Activated naive CD4-positive, alpha-beta T cell treated with anti-CD3 and anti-CD28 coated beads, Interleukin-2, amount 50 U/mL, for 24 hours (primary cell): ENCODE measurements at regions not wholly inside any gene's neighbourhood (a gene's known extent, or its start where the extent isn't known, plus 50 kb on each side); places are given as distances from the start of the nearest gene placed in this dataset.
A peak's percentile ranks its signal among the peaks of the same experiment; 100 is the strongest.
"Not testable (repeated sequence)": the region's sequence is repeated elsewhere in the genome, so short reads cannot be mapped to it uniquely, and the experiment has no call there.

Experiments
- H3K27ac Mint-ChIP-seq: one replicate; pipeline ENCODE4 v1.8.0; 2021; ENCODE audit warnings: mild to moderate bottlenecking, mixed read lengths
- H3K27me3 Mint-ChIP-seq: one replicate; pipeline ENCODE4 v1.8.0; 2021; ENCODE audit warnings: mixed read lengths
- H3K36me3 Mint-ChIP-seq: one replicate; pipeline ENCODE4 v1.8.0; 2021; ENCODE audit warnings: mixed read lengths
- H3K4me1 Mint-ChIP-seq: one replicate; pipeline ENCODE4 v1.8.0; 2021; ENCODE audit warnings: mixed read lengths
- H3K4me3 Mint-ChIP-seq: one replicate; pipeline ENCODE4 v1.8.0; 2021; ENCODE audit warnings: mild to moderate bottlenecking, mixed read lengths
- H3K9me3 Mint-ChIP-seq: one replicate; pipeline ENCODE4 v1.8.0; 2021; ENCODE audit warnings: mixed read lengths

- Mint-ChIP-seq H3K36me3 (no peaks in the 10 kb centered on the region), H3K27ac (no peak overlapping the region), H3K9me3 (no peaks in the 10 kb centered on the region), H3K4me1 (no peaks in the 10 kb centered on the region), H3K4me3 (no peak overlapping the region), H3K27me3 (no peaks in the 10 kb centered on the region)
Observed at GRCh38 chr2:20120569-20121416, 69.4 kb upstream of the LAPTM4A start.

- Mint-ChIP-seq H3K36me3 (no peaks in the 10 kb centered on the region), H3K27ac (no peak overlapping the region), H3K4me3 (no peak overlapping the region), H3K4me1 (no peaks in the 10 kb centered on the region), H3K9me3 (no peaks in the 10 kb centered on the region), H3K27me3 (no peaks in the 10 kb centered on the region)
Observed at GRCh38 chr2:20118051-20118450, 66.6 kb upstream of the LAPTM4A start.

GRCh38 chr2:20115902-20116301 lies 64.5 kb upstream of the LAPTM4A start:
- Mint-ChIP-seq H3K36me3 (no peaks in the 10 kb centered on the region), H3K4me3 (no peak overlapping the region), H3K27ac (no peak overlapping the region), H3K4me1 (no peaks in the 10 kb centered on the region), H3K27me3 (no peaks in the 10 kb centered on the region), H3K9me3 (no peaks in the 10 kb centered on the region)

- H3K4me1 Mint-ChIP-seq: no peaks in the 10 kb centered on the region
- H3K4me3 Mint-ChIP-seq: no peak overlapping the region
- no peaks in the 10 kb centered on the region for H3K9me3 Mint-ChIP-seq
- H3K36me3 Mint-ChIP-seq: no peaks in the 10 kb centered on the region
- H3K27me3 Mint-ChIP-seq: no peaks in the 10 kb centered on the region
- no peak overlapping the region for H3K27ac Mint-ChIP-seq
Observed at GRCh38 chr2:20115374-20115773, 63.9 kb upstream of the LAPTM4A start.

GRCh38 chr2:20113986-20114938 lies 62.8 kb upstream of the LAPTM4A start:
- no peak overlapping the region for H3K4me3 Mint-ChIP-seq
- no peaks in the 10 kb centered on the region for H3K4me1 Mint-ChIP-seq
- H3K9me3 Mint-ChIP-seq: no peaks in the 10 kb centered on the region
- peaks cover 2% of the 10 kb centered on the region for H3K27me3 Mint-ChIP-seq
- no peaks in the 10 kb centered on the region for H3K36me3 Mint-ChIP-seq
- no peak overlapping the region for H3K27ac Mint-ChIP-seq

GRCh38 chr2:20113004-20113796 lies 61.8 kb upstream of the LAPTM4A start:
- no peaks in the 10 kb centered on the region for H3K36me3 Mint-ChIP-seq
- peaks cover 2% of the 10 kb centered on the region for H3K27me3 Mint-ChIP-seq
- no peak overlapping the region for H3K27ac Mint-ChIP-seq
- no peaks in the 10 kb centered on the region for H3K4me1 Mint-ChIP-seq
- H3K9me3 Mint-ChIP-seq: no peaks in the 10 kb centered on the region
- no peak overlapping the region for H3K4me3 Mint-ChIP-seq

- not testable (repeated sequence) for H3K9me3 Mint-ChIP-seq, H3K4me3 Mint-ChIP-seq, H3K36me3 Mint-ChIP-seq, H3K27me3 Mint-ChIP-seq, H3K4me1 Mint-ChIP-seq, H3K27ac Mint-ChIP-seq
Observed at GRCh38 chr2:20112361-20112760, 60.9 kb upstream of the LAPTM4A start.

GRCh38 chr2:20111311-20112131 lies 60.1 kb upstream of the LAPTM4A start:
- Mint-ChIP-seq H3K4me3 (no peak overlapping the region), H3K27me3 (peaks cover 6% of the 10 kb centered on the region), H3K27ac (no peak overlapping the region), H3K9me3 (no peaks in the 10 kb centered on the region), H3K36me3 (no peaks in the 10 kb centered on the region), H3K4me1 (peaks cover 4% of the 10 kb centered on the region)

GRCh38 chr2:20110876-20111275 lies 59.4 kb upstream of the LAPTM4A start:
- Mint-ChIP-seq H3K36me3 (no peaks in the 10 kb centered on the region), H3K4me3 (no peak overlapping the region), H3K27ac (no peak overlapping the region)

GRCh38 chr2:20110383-20110782 lies 59.0 kb upstream of the LAPTM4A start:
- peaks cover 9% of the 10 kb centered on the region for H3K27me3 Mint-ChIP-seq
- H3K9me3 Mint-ChIP-seq: no peaks in the 10 kb centered on the region
- H3K4me3 Mint-ChIP-seq: no peak overlapping the region
- no peak overlapping the region for H3K27ac Mint-ChIP-seq
- no peaks in the 10 kb centered on the region for H3K36me3 Mint-ChIP-seq
- peaks cover 4% of the 10 kb centered on the region for H3K4me1 Mint-ChIP-seq

More at GRCh38 chr2:20110876-20111275, 59.4 kb upstream of the LAPTM4A start:
- peaks cover 9% of the 10 kb centered on the region for H3K27me3 Mint-ChIP-seq
- no peaks in the 10 kb centered on the region for H3K9me3 Mint-ChIP-seq
- peaks cover 4% of the 10 kb centered on the region for H3K4me1 Mint-ChIP-seq

- H3K4me3 Mint-ChIP-seq: no peak overlapping the region
- H3K27ac Mint-ChIP-seq: no peak overlapping the region
- H3K4me1 Mint-ChIP-seq: peaks cover 4% of the 10 kb centered on the region
- H3K27me3 Mint-ChIP-seq: peaks cover 12% of the 10 kb centered on the region
- no peaks in the 10 kb centered on the region for H3K9me3 Mint-ChIP-seq
- no peaks in the 10 kb centered on the region for H3K36me3 Mint-ChIP-seq
Observed at GRCh38 chr2:20108655-20109396, 57.4 kb upstream of the LAPTM4A start.

GRCh38 chr2:20107776-20108175 lies 56.3 kb upstream of the LAPTM4A start:
- Mint-ChIP-seq H3K9me3 (no peaks in the 10 kb centered on the region), H3K27ac (no peak overlapping the region), H3K4me1 (peaks cover 4% of the 10 kb centered on the region), H3K27me3 (peaks cover 12% of the 10 kb centered on the region), H3K36me3 (no peaks in the 10 kb centered on the region), H3K4me3 (no peak overlapping the region)

- H3K36me3 Mint-ChIP-seq: no peaks in the 10 kb centered on the region
- peaks cover 12% of the 10 kb centered on the region for H3K27me3 Mint-ChIP-seq
- no peak overlapping the region for H3K4me3 Mint-ChIP-seq
- H3K4me1 Mint-ChIP-seq: peaks cover 4% of the 10 kb centered on the region
- no peak overlapping the region for H3K27ac Mint-ChIP-seq
- no peaks in the 10 kb centered on the region for H3K9me3 Mint-ChIP-seq
Observed at GRCh38 chr2:20107352-20107751, 55.9 kb upstream of the LAPTM4A start.

GRCh38 chr2:20106746-20107145 lies 55.3 kb upstream of the LAPTM4A start:
- H3K9me3 Mint-ChIP-seq: no peaks in the 10 kb centered on the region
- no peak overlapping the region for H3K27ac Mint-ChIP-seq
- no peaks in the 10 kb centered on the region for H3K36me3 Mint-ChIP-seq
- peaks cover 12% of the 10 kb centered on the region for H3K27me3 Mint-ChIP-seq
- peaks cover 4% of the 10 kb centered on the region for H3K4me1 Mint-ChIP-seq
- H3K4me3 Mint-ChIP-seq: peak overlapping the region; percentile 67
